Stromal cell of bone marrow (primary cell): ENCODE measurements at regions not wholly inside any gene's neighbourhood (a gene's known extent, or its start where the extent isn't known, plus 50 kb on each side); places are given as distances from the start of the nearest gene placed in this dataset.

ENCODE experiments used
- DNase-seq: peaks from one replicate; pipeline ENCODE4 v3.0.0-alpha.2; 2012; ENCODE audit warnings: low read depth

- DNase-seq, result peak; percentile 9
Measured at GRCh38 chrX:102067966-102068723, 57.3 kb upstream of the TCEAL2 start.

- no peak for DNase-seq
Measured at GRCh38 chrX:102063445-102064074, 61.9 kb upstream of the TCEAL2 start.

- no peak for DNase-seq
Measured at GRCh38 chrX:102044496-102044895, 81.0 kb upstream of the TCEAL2 start.

GRCh38 chrX:102043380-102043779, 82.1 kb upstream of the TCEAL2 start:
- DNase-seq, result no peak

GRCh38 chrX:102042372-102043325, 82.8 kb upstream of the TCEAL2 start:
- DNase-seq, result peak; percentile 21

- no peak for DNase-seq
Measured at GRCh38 chrX:102029026-102029425, 96.5 kb upstream of the TCEAL2 start.

- DNase-seq, result no peak
Measured at GRCh38 chrX:102018208-102018607, 86.4 kb upstream of the ZMAT1 start.

- DNase-seq, result no peak
Measured at GRCh38 chrX:102008901-102009300, 77.1 kb upstream of the ZMAT1 start.

- no peak for DNase-seq
Measured at GRCh38 chrX:101999644-102000539, 68.1 kb upstream of the ZMAT1 start.

GRCh38 chrX:101993335-101993734, 61.5 kb upstream of the ZMAT1 start:
- DNase-seq, result no peak

GRCh38 chrX:101986586-101986985, 54.8 kb upstream of the ZMAT1 start:
- no peak for DNase-seq
